ENCODE measurements at regions not wholly inside any gene's neighbourhood (a gene's known extent, or its start where the extent isn't known, plus 50 kb on each side); places are given as distances from the start of the nearest gene placed in this dataset.

DNA sequence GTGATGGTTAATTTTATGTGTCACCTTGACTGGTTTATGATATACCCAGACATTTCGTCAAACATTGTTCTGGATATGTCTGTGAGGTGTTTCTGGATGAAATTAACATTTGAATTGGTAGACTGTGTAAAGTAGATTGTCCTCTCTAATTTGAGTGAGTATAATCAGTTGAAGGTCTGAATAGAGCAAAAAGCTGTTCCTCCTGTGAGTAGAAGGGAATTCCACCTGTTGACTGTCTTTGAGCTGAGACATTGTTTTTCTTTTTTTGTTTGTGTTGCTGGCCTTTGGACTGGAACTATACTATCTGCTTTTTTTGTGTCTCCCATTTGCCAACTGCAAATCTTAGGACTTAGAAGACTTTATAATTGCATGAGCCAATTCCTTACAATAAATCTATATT lies 920.9 kb upstream of the LRFN5 start:
- TF ChIP-seq, protein P1, sequence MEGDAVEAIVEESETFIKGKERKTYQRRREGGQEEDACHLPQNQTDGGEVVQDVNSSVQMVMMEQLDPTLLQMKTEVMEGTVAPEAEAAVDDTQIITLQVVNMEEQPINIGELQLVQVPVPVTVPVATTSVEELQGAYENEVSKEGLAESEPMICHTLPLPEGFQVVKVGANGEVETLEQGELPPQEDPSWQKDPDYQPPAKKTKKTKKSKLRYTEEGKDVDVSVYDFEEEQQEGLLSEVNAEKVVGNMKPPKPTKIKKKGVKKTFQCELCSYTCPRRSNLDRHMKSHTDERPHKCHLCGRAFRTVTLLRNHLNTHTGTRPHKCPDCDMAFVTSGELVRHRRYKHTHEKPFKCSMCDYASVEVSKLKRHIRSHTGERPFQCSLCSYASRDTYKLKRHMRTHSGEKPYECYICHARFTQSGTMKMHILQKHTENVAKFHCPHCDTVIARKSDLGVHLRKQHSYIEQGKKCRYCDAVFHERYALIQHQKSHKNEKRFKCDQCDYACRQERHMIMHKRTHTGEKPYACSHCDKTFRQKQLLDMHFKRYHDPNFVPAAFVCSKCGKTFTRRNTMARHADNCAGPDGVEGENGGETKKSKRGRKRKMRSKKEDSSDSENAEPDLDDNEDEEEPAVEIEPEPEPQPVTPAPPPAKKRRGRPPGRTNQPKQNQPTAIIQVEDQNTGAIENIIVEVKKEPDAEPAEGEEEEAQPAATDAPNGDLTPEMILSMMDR (IDR thresholded peaks at IDR 0.05) = no peak
- TF ChIP-seq ZFX (IDR thresholded peaks at IDR 0.05; ENCODE audit: borderline replicate concordance) = no peak

All from 22Rv1 (cell line).